Muscle of leg (tissue), 3 donors: ENCODE measurements at regions not wholly inside any gene's neighbourhood (a gene's known extent, or its start where the extent isn't known, plus 50 kb on each side); places are given as distances from the start of the nearest gene placed in this dataset.

Experiments used
- DNase-seq: peaks from one replicate; pipeline ENCODE4 v3.0.0; 2013
- H3K27ac ChIP-seq: one replicate; pipeline ENCODE4 v1.5.1; 2013; ENCODE audit warnings: mild to moderate bottlenecking, low read length, control low read depth
- H3K27me3 ChIP-seq: one replicate; pipeline ENCODE4 v1.6.1; 2013; ENCODE audit warnings: low read length; ENCODE audit not compliant: control insufficient read depth, insufficient read depth
- H3K36me3 ChIP-seq: one replicate; pipeline ENCODE4 v1.6.1; 2013; ENCODE audit warnings: low read length; ENCODE audit not compliant: control insufficient read depth, insufficient read depth
- H3K4me1 ChIP-seq: one replicate; pipeline ENCODE4 v1.6.1; 2013; ENCODE audit warnings: low read length; ENCODE audit not compliant: control insufficient read depth, insufficient read depth
- H3K4me3 ChIP-seq: one replicate; pipeline ENCODE4 v1.5.1; 2013; ENCODE audit warnings: low read length, control low read depth
- H3K9me3 ChIP-seq: replicated peaks from 2 replicates; pipeline ENCODE4 v1.6.1; 2013; ENCODE audit warnings: low read depth, low read length; ENCODE audit not compliant: control insufficient read depth
- WGBS: methylation state at CpG from one replicate; pipeline ENCODE4 v1.1.5; 2013; ENCODE audit warnings: missing lambda C conversion rate; ENCODE audit not compliant: insufficient coverage; 5-methylcytosine and 5-hydroxymethylcytosine counted together

DNA sequence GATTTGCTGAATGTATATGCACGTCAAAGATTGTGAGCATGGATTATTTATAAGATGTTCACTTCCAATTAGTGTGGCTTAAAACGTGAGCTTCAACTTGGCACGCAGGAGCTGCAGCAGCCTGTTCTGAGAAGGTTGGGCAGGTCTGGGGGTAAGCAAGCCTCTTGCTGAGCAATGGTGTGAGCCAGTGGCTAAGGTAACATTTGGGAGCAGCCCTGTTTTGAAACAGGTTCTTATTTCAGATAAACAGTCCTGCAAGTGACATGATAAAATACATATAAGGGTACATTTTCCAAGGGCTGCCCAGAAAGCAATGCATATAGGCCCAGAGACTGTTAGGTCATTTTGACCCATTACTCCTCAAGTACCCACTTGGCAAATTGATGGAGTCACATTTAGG lies 415.3 kb downstream of the ZNF521 start:
- Histone ChIP-seq H3K4me1 (peaks cover 3% of the 10 kb centered on the region), H3K4me3 (no peak overlapping the region), H3K27me3 (no peaks in the 10 kb centered on the region), H3K9me3 (no peaks in the 10 kb centered on the region), H3K36me3 (peaks cover 6% of the 10 kb centered on the region), H3K27ac (no peak overlapping the region)
- DNase-seq: no peak
- WGBS: 78% methylated on average over 3 of the region's 3 CpGs

GRCh38 chr18:24937639-24938275 lies 414.2 kb downstream of the ZNF521 start:
- H3K27me3 ChIP-seq: no peaks in the 10 kb centered on the region
- no peak for DNase-seq
- peaks cover 3% of the 10 kb centered on the region for H3K4me1 ChIP-seq
- H3K4me3 ChIP-seq: no peak overlapping the region
- no peak overlapping the region for H3K27ac ChIP-seq
- H3K36me3 ChIP-seq: peaks cover 6% of the 10 kb centered on the region
- 95% methylated on average over 4 of the region's 5 CpGs for WGBS
- H3K9me3 ChIP-seq: no peaks in the 10 kb centered on the region

GRCh38 chr18:24940416-24940815 lies 411.6 kb downstream of the ZNF521 start:
- H3K4me1 ChIP-seq: peaks cover 3% of the 10 kb centered on the region
- no peaks in the 10 kb centered on the region for H3K36me3 ChIP-seq
- DNase-seq: no peak
- peaks cover 2% of the 10 kb centered on the region for H3K27me3 ChIP-seq
- no peak overlapping the region for H3K27ac ChIP-seq
- no peak overlapping the region for H3K4me3 ChIP-seq
- no CpG with 5 or more reads among the region's 6 CpGs for WGBS
- no peaks in the 10 kb centered on the region for H3K9me3 ChIP-seq

GRCh38 chr18:24941174-24941951 lies 410.6 kb downstream of the ZNF521 start:
- Histone ChIP-seq H3K9me3 (no peaks in the 10 kb centered on the region), H3K4me1 (no peaks in the 10 kb centered on the region), H3K36me3 (no peaks in the 10 kb centered on the region), H3K27ac (no peak overlapping the region), H3K27me3 (peaks cover 2% of the 10 kb centered on the region), H3K4me3 (no peak overlapping the region)
- no peak for DNase-seq
- 66% methylated on average over 3 of the region's 6 CpGs for WGBS

DNA sequence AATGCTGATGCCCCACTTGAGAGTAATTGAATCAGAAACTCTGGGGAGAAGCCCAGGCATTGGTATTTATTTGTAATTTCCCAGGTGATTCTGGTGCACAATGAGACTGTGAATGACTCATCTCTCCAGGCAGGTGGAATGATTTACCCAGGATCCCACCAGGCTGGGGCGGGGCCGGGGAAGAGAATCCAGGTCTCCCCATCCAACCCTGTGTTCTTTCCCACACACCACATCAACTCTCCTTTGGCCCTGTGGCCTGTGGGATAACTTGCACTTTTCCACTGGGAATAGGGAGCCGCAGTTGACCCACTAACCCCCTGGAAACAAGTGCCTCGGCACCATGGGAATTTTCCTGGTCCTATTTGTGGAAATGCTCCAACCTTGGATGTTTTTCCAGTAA lies 409.8 kb downstream of the ZNF521 start:
- no peaks in the 10 kb centered on the region for H3K9me3 ChIP-seq
- H3K4me1 ChIP-seq: no peaks in the 10 kb centered on the region
- no peak for DNase-seq
- no peak overlapping the region for H3K27ac ChIP-seq
- H3K27me3 ChIP-seq: peaks cover 2% of the 10 kb centered on the region
- H3K36me3 ChIP-seq: no peaks in the 10 kb centered on the region
- no peak overlapping the region for H3K4me3 ChIP-seq
- 88% methylated on average over 1 of the region's 4 CpGs for WGBS

DNA sequence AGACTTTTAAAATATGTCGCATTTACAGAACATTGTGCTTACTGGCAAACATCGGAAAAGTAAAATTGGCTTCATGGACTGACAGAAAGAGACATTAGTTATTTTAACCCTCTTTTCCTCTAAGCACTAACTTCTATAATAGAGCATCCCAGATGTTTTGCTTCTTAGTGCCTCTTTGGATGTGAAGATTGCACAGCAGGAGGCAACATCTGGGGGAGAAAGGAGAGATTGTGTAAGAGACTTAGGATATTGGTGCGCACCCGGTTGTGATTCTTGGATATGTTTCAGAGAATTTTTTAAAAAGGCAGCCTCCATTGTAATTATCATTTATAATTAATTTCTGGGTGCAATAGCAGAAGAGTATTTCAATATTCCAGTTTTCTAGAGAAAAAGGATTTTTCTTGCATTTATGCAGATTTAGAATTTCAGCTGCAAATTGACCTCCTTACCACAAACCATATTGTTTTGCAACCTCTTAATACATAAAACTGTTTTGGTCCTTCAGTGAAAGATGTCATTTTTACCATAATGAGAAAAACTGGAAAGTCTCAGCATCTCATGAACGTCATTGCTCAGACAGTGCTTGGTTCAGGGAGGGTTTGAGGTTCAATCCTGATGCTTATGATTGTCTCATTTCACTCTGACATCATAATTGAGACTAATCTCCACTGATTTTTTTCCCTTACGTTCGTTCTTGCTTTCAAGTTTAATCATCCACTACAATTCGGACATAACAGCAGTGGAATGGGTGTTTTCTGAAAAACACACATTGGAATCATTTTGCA lies 404.3 kb downstream of the ZNF521 start:
- no peaks in the 10 kb centered on the region for H3K4me1 ChIP-seq
- no peak overlapping the region for H3K27ac ChIP-seq
- WGBS: no CpG with 5 or more reads among the region's 8 CpGs

DNA sequence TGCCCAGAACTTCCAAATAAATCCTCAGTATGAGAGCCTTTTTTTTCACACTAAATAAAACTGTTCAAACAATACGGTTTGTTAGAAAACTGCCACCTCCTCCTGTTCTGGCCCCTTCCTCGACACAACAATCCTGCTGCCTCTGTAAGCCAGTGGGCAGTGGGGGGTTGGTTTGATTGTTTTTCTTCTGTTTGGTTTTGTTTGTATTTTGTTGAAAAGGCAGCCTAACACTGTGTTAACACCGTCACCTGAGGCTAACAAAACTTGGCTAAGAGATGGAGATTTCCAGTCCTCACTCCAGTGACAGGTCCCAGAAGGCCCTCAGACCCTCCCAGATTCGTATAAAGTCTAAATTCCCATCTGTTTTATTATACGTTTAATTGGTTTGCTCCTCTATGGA lies 402.1 kb downstream of the ZNF521 start:
- Histone ChIP-seq H3K4me1 (peaks cover 2% of the 10 kb centered on the region), H3K27me3 (peaks cover 2% of the 10 kb centered on the region), H3K27ac (no peak overlapping the region), H3K4me3 (no peak overlapping the region), H3K36me3 (no peaks in the 10 kb centered on the region), H3K9me3 (no peaks in the 10 kb centered on the region)
- no peak for DNase-seq
- WGBS: no CpG with 5 or more reads among the region's 5 CpGs

More for the DNA sequence above, 404.3 kb downstream of the ZNF521 start:
- Histone ChIP-seq H3K4me3 (no peak overlapping the region), H3K9me3 (no peaks in the 10 kb centered on the region), H3K36me3 (no peaks in the 10 kb centered on the region), H3K27me3 (peaks cover 2% of the 10 kb centered on the region)
- no peak for DNase-seq

- Histone ChIP-seq H3K27ac (no peak overlapping the region), H3K9me3 (no peaks in the 10 kb centered on the region), H3K27me3 (no peaks in the 10 kb centered on the region), H3K4me3 (no peak overlapping the region), H3K36me3 (no peaks in the 10 kb centered on the region), H3K4me1 (peaks cover 2% of the 10 kb centered on the region)
- DNase-seq: peak; percentile 39
- no CpG with 5 or more reads among the region's 1 CpG for WGBS
Measured at GRCh38 chr18:24954341-24954740, 397.6 kb downstream of the ZNF521 start.

- Histone ChIP-seq H3K27ac (no peak overlapping the region), H3K9me3 (no peaks in the 10 kb centered on the region), H3K36me3 (no peaks in the 10 kb centered on the region), H3K4me1 (peaks cover 2% of the 10 kb centered on the region), H3K4me3 (no peak overlapping the region), H3K27me3 (no peaks in the 10 kb centered on the region)
- DNase-seq: no peak
- WGBS: no CpG with 5 or more reads among the region's 2 CpGs
Measured at GRCh38 chr18:24958001-24958400, 394.0 kb downstream of the ZNF521 start.

DNA sequence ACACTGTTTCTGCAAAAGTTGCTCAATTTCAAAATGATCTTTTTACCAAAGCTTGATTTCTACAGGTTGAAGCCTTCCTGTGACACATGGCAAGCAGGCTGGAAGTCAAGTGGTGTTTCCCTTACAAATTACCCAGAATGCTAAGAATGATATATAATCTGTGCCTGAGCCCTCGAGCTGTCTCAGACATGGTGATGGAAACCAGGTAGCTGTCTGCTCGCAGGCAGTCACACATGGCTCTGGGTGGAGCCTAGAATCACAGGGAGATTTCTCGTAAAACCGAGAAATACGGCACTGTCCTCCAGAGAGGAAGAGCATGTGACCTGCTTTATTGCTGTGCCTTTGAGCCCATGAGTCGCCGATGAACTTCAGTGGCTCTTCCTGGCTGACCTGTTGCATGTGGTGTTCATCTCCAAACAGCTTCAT lies 392.9 kb downstream of the ZNF521 start:
- Histone ChIP-seq H3K9me3 (no peaks in the 10 kb centered on the region), H3K36me3 (no peaks in the 10 kb centered on the region), H3K4me3 (no peak overlapping the region), H3K27me3 (no peaks in the 10 kb centered on the region), H3K4me1 (peaks cover 2% of the 10 kb centered on the region), H3K27ac (no peak overlapping the region)
- 37% methylated on average over 7 of the region's 7 CpGs for WGBS
- DNase-seq: peak; percentile 55
